ENCODE measurements at regions not wholly inside any gene's neighbourhood (a gene's known extent, or its start where the extent isn't known, plus 50 kb on each side); places are given as distances from the start of the nearest gene placed in this dataset.

- TF ChIP-seq POLR2A (IDR thresholded peaks at IDR 0.05; ENCODE audit: low read depth, low read length) (no peak), POLR2AphosphoS5 (IDR thresholded peaks at IDR 0.05; ENCODE audit: low read depth, low read length) (no peak), TAF1 (IDR thresholded peaks at IDR 0.05; ENCODE audit: borderline replicate concordance, low read depth, low read length) (no peak)
Measured at GRCh38 chr1:18574754-18575153, 55.9 kb upstream of the PAX7 start.
